DMS153 (cell line): ENCODE measurements at regions not wholly inside any gene's neighbourhood (a gene's known extent, or its start where the extent isn't known, plus 50 kb on each side); places are given as distances from the start of the nearest gene placed in this dataset.
A peak's percentile ranks its signal among the peaks of the same experiment; 100 is the strongest.

Experiments
- DNase-seq: peaks from one replicate; lab custom pipeline; 2025; lab: John Stamatoyannopoulos, UW

DNA sequence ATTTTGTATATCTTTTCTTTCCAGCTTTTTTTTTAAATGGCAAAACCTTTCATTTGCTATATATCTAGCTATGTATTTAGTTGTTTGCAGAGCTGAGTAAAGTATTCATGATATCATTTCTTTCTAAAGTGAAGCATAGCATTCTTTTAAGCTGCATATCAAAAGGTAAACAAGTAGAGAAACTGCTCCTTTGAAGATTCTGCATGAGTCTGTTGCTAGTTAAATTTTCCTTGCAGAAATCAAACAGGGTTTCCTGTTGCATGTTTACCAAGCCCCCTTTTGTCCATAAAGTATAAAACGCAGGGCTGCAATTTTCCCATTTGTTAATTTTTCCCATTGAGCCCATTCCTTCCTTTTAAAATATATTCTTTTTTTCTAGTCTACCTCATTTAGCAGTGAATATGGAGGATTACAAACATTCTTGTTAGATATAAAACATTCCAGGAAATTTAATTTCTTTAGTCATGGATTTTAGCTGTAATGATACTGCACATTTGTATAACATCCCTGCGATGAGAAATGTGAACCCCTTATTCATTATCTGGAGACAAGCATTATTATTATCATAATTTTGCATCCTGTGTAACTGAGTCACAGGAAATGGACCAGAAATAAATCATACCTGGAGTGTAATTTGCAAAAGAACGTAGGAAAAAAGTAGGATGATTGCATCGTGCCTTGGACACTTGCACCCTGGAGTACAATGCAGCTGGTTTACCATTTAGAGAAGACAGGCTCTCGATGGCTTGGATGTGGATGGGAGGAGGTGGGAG lies 110.9 kb upstream of the ARGLU1 start:
- no peak for DNase-seq

GRCh38 chr13:106675311-106675710 lies 107.4 kb upstream of the ARGLU1 start:
- no peak for DNase-seq

GRCh38 chr13:106660746-106661625 lies 93.0 kb upstream of the ARGLU1 start:
- no peak for DNase-seq

DNA sequence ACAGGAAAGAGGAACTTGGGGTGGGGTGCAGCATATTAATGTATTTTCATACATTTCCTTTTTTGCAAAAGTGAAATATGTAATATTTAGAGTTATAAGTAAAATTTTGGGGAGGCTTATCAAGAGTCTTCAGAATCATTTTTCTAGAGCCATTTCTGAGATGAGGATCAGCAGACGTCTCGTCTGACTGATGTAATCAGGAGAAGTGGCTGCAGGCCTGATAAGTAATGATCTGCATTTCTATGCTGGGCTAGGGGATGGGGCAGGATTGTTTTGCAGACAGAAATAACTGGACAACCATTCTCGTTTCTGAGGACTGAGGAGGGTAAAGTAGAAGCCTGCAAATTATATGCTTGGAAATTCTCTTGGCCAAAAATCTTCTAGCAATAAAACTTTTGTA lies 89.2 kb upstream of the ARGLU1 start:
- DNase-seq = no peak

GRCh38 chr13:106656186-106656585 lies 88.2 kb upstream of the ARGLU1 start:
- DNase-seq = no peak

GRCh38 chr13:106651442-106651841 lies 83.5 kb upstream of the ARGLU1 start:
- DNase-seq = no peak

DNA sequence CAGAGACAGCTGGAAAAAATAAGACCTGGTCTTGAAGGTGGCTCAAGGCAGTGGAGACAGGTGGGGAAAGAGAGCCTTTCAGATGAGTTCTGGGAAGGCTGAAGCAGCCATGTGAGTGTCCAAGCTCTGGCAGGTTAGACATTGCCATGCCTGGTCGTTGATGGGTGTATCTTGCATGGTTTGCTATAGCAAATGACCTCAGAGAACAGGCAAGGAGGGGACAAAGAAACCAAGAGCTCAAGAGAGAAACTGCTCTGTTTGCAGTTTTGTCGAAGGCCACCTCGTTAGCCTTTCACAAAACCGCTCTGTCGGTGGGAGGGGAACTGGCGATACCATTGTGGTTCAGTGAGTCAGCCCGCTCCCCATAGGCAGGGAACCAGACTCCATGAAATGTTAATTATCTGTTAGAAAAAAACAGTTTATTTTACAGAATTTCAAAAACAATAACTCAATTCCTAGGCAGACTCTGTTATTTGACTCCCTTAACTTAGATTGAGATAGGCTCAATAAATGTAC lies 82.8 kb upstream of the ARGLU1 start:
- DNase-seq = no peak

DNA sequence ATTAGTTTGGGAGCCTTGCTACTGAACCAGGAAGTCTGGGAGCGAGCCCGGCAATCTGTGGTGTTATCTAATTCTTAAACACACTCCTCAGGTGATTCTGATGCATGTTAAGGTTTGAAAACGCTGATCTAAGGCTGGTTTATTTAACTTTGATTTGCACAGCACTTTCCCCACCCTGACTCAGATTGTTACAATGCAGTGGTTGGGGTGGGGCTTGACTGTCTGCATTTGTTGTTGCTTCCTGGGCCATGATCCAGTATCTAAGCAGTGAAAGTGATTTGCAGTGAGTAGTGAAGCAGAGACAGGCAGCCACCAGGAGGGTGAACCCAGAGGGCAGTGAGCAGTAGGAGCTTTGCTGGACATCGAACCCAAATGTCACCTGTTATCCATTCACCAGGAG lies 81.6 kb upstream of the ARGLU1 start:
- DNase-seq = no peak

DNA sequence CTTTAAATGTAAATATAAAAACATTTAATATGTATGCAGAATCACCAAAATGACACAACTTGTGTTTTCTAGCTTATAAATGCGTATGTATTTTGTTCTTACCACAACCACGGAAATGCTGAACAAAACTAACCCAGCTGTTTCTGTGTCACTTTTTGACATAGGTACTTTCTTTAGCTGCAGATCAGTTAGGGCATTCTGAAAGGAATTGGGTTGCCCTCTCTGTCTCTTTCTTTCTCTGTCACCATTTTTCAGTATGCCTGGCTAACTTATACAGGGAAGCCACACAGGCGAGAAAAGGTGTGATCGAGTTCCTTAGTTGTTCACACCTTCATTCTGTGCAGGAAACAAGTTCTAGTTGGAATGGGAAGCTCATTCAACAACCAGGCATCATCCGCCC lies 72.6 kb upstream of the ARGLU1 start:
- no peak for DNase-seq

DNA sequence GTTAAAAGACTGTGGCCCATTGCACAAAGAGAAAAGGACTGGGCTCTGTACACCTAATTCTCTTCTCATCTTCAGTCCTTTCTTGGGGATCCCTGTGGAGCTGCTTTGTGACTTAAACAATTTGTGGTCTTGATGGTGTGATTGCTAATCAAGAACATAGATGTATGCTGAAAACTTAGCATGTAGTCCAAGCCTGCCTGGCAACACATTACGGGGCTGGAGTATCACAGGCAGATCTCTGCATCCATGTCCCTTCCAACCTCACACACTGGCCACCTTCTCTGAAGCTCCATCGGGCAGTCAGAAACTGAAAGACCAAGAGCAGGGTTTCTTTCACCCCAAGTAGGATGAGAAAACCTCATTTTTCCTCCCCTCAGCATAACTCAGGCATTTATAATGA lies 69.6 kb upstream of the ARGLU1 start:
- DNase-seq = no peak

GRCh38 chr13:106636492-106636891 lies 68.6 kb upstream of the ARGLU1 start:
- DNase-seq = no peak

- DNase-seq = no peak
These were observed 67.7 kb upstream of the ARGLU1 start for GRCh38 chr13:106635616-106636015.

- no peak for DNase-seq
These were observed 65.4 kb upstream of the ARGLU1 start for GRCh38 chr13:106633321-106633720.

DNA sequence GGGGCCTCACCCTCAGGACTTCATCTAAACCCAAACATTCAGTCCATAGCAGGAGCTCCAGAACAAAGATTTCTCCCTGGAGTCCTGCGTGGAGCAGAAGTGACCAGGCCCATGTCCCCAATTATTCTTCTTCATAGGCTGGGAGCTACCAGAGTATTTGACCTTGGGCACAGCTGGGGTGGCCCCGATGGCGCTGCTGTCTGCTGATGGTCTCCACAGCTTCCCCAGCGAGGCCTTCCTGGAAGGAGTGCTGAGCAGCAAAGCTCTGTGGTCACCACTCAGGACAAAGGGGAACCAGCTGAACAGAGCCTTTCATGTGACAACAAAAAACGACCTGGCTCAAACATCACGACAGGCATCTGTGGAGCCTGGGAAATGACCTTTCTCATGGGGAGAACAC lies 62.7 kb upstream of the ARGLU1 start:
- no peak for DNase-seq

- no peak for DNase-seq
These were observed 62.2 kb upstream of the ARGLU1 start for GRCh38 chr13:106630162-106630561.

DNA sequence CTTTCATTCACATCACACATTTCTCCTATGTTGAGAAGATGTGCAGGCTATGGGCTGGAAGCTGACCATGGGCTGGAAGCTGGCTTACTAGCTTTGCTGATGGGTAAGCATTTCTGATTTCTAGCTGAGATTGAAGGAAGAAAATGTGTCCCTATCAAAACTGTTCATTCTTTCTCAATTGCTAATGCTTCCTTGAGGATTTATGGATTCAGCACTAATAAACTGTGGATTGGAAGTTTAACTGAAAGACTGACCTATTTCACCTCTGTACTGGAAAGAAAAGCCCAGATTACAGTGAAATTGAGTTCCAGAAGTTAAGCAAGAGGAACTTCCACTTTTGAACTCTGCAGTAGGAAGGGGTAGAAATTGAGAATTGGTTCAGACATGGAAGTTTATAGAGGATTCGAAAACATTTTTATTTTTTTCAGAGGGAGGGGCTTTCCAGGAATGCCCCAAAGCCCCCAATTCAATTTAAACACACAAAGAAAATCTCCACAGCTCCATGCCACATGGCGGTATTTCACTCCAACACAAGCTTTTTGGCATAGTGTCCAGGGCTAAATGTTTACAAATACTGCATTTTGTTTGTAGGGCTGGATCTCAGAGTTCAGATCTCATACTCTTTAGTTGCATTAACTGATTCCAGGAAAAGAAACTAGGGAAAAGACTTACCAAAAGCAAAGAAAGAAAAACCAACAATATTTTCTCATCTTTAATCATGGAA lies 61.2 kb upstream of the ARGLU1 start:
- no peak for DNase-seq

- DNase-seq = no peak
These were observed 58.5 kb upstream of the ARGLU1 start for GRCh38 chr13:106626473-106626872.

DNA sequence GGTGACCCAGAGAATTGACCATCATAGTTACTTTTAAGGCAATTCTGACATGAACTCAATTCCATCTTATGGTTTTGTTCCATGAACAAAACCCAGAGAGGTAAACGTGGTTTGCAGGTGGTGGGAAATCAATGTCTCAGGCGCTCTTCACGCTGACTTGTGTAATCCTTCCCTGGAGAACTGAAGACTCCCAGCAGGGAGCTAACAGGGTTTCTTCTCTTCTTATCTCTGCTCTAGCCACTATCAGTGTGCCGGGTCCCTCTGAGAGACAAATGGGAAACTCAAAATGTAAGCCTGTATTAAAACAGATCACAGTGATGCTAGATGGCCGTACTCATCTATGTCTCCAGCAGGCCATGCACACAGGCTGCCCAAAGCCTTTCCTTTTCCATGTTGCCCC lies 57.6 kb upstream of the ARGLU1 start:
- no peak for DNase-seq

- no peak for DNase-seq
These were observed 56.0 kb upstream of the ARGLU1 start for GRCh38 chr13:106623799-106624460.

DNA sequence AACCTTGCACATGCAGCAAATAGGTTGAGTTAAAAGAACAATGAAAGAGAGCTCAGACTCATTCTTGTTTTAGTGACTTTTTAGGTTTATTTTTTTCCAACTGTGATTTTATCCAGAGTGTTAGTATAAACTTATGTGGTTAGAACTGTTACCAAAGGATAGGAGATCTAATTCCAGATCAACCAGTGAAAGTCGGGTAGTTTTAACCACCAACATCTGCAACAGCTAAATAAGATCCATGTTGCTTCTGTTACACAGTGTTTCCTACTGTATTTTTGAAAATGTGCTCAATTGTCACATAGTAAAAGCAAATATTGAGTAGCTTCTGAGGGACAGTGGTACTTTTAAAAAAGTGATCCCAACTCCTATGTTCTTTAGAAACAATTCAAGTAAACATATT lies 53.9 kb upstream of the ARGLU1 start:
- no peak for DNase-seq

GRCh38 chr13:106619688-106620555 lies 52.0 kb upstream of the ARGLU1 start:
- peak; percentile 61 for DNase-seq
